PC-3 (cell line): ENCODE measurements at regions not wholly inside any gene's neighbourhood (a gene's known extent, or its start where the extent isn't known, plus 50 kb on each side); places are given as distances from the start of the nearest gene placed in this dataset.

Experiments used
- EZH2 ChIP-seq: fragments of 300-600 bp; sonication (generic); IDR thresholded peaks from one replicate; pipeline ENCODE4 v1.6.1; 2017; ENCODE audit warnings: antibody characterized with exemption, mild to moderate bottlenecking, low read length; ENCODE audit not compliant: unreplicated experiment
- TF ChIP-seq, protein P1 (sequence below): fragments of 300-600 bp; sonication (generic); conservative IDR thresholded peaks from 2 replicates; pipeline ENCODE4 v1.5.1; 2017; ENCODE audit warnings: antibody characterized with exemption, low read depth, mild to moderate bottlenecking, low read length

DNA sequence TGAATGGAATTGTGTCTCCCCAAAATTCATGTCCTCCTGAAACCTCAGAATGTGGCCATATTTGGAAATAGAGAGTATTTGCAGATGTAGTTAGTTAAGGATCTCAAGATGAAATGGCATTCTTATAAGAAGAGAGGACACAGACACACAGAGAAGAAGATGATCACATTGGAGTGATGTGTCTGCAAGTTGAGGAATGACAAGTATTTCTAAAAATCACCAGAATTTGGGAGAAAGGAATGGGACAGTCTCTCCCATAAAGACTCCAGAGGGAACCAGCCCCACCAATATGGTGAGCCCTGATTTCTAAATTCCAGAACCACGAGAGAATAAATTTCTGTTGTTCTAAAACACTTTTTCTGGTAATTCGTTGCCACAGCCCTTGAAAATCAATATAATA lies 166.3 kb downstream of the C1D start:
- TF ChIP-seq, protein P1, sequence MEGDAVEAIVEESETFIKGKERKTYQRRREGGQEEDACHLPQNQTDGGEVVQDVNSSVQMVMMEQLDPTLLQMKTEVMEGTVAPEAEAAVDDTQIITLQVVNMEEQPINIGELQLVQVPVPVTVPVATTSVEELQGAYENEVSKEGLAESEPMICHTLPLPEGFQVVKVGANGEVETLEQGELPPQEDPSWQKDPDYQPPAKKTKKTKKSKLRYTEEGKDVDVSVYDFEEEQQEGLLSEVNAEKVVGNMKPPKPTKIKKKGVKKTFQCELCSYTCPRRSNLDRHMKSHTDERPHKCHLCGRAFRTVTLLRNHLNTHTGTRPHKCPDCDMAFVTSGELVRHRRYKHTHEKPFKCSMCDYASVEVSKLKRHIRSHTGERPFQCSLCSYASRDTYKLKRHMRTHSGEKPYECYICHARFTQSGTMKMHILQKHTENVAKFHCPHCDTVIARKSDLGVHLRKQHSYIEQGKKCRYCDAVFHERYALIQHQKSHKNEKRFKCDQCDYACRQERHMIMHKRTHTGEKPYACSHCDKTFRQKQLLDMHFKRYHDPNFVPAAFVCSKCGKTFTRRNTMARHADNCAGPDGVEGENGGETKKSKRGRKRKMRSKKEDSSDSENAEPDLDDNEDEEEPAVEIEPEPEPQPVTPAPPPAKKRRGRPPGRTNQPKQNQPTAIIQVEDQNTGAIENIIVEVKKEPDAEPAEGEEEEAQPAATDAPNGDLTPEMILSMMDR = no peak
- no peak for TF ChIP-seq EZH2
